MM.1S (cell line): ENCODE measurements at regions not wholly inside any gene's neighbourhood (a gene's known extent, or its start where the extent isn't known, plus 50 kb on each side); places are given as distances from the start of the nearest gene placed in this dataset.

Experiments used
- CTCF ChIP-seq: fragments of 300-600 bp; sonication (generic); IDR thresholded peaks from 2 replicates; pipeline ENCODE4 v1.5.1; 2016; ENCODE audit warnings: antibody characterized with exemption, low read length, mixed read lengths
- EZH2 ChIP-seq: fragments of 300-600 bp; sonication (generic); optimal IDR thresholded peaks from 2 replicates; pipeline ENCODE3; 2017; ENCODE audit warnings: low read depth, mild to moderate bottlenecking, antibody characterized with exemption, low read length, mixed read lengths

GRCh38 chr14:56064513-56064912 lies 53.7 kb upstream of the PELI2 start:
- TF ChIP-seq CTCF (no peak), EZH2 (no peak)
